Endothelial cell (in vitro differentiated cells): ENCODE measurements at regions not wholly inside any gene's neighbourhood (a gene's known extent, or its start where the extent isn't known, plus 50 kb on each side); places are given as distances from the start of the nearest gene placed in this dataset.

Experiments
- DNase-seq: peaks from one replicate; pipeline ENCODE4 v3.0.0; 2021; ENCODE audit warnings: low spot score
- H3K27ac Mint-ChIP-seq: one replicate; pipeline ENCODE4 v1.8.0; 2021; ENCODE audit warnings: mixed read lengths, inconsistent platforms; ENCODE audit not compliant: unreplicated experiment
- H3K27me3 Mint-ChIP-seq: one replicate; pipeline ENCODE4 v1.8.0; 2021; ENCODE audit warnings: mild to moderate bottlenecking, moderate library complexity, mixed read lengths, inconsistent platforms; ENCODE audit not compliant: unreplicated experiment
- H3K36me3 Mint-ChIP-seq: one replicate; pipeline ENCODE4 v1.8.0; 2021; ENCODE audit warnings: mild to moderate bottlenecking, low read depth, mixed read lengths, inconsistent platforms; ENCODE audit not compliant: unreplicated experiment
- H3K4me1 Mint-ChIP-seq: one replicate; pipeline ENCODE4 v1.8.0; 2021; ENCODE audit warnings: mild to moderate bottlenecking, mixed read lengths, inconsistent platforms; ENCODE audit not compliant: unreplicated experiment
- H3K4me3 Mint-ChIP-seq: one replicate; pipeline ENCODE4 v1.8.0; 2021; ENCODE audit warnings: mild to moderate bottlenecking, mixed read lengths, inconsistent platforms; ENCODE audit not compliant: unreplicated experiment
- H3K9me3 Mint-ChIP-seq: one replicate; pipeline ENCODE4 v1.8.0; 2021; ENCODE audit warnings: mixed read lengths, inconsistent platforms; ENCODE audit not compliant: unreplicated experiment
- TF ChIP-seq, protein P1 (sequence below): fragments of 200-600 bp; sonication (generic); IDR thresholded peaks from one replicate; pipeline ENCODE4 v1.5.0; 2021; ENCODE audit warnings: antibody characterized with exemption; ENCODE audit not compliant: unreplicated experiment

DNA sequence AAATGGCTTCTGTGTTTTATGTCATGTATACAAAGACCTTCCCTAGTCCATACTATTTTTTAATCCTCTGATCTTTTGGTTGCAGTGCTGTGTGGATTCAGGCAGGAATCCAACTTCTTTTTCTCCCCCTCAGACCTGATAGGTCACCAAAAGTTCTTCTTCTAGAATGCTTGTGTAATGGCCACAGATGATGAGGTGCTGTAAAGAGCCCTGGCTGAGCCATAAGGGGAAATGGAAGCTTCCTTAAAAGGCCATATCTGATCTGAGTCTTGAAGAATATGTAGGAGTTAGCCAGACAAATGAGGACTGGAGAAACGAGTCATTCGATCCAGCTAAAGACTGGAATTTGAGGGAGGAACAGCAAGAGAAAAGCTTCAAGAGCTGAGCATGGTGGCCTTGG, 353.9 kb downstream of the PCNX1 start:
- no peaks in the 10 kb centered on the region for H3K4me1 Mint-ChIP-seq
- TF ChIP-seq, protein P1, sequence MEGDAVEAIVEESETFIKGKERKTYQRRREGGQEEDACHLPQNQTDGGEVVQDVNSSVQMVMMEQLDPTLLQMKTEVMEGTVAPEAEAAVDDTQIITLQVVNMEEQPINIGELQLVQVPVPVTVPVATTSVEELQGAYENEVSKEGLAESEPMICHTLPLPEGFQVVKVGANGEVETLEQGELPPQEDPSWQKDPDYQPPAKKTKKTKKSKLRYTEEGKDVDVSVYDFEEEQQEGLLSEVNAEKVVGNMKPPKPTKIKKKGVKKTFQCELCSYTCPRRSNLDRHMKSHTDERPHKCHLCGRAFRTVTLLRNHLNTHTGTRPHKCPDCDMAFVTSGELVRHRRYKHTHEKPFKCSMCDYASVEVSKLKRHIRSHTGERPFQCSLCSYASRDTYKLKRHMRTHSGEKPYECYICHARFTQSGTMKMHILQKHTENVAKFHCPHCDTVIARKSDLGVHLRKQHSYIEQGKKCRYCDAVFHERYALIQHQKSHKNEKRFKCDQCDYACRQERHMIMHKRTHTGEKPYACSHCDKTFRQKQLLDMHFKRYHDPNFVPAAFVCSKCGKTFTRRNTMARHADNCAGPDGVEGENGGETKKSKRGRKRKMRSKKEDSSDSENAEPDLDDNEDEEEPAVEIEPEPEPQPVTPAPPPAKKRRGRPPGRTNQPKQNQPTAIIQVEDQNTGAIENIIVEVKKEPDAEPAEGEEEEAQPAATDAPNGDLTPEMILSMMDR = no peak
- H3K9me3 Mint-ChIP-seq = peaks cover 3% of the 10 kb centered on the region
- peaks cover 4% of the 10 kb centered on the region for H3K27me3 Mint-ChIP-seq
- DNase-seq = no peak
- no peak overlapping the region for H3K27ac Mint-ChIP-seq
- peaks cover 5% of the 10 kb centered on the region for H3K36me3 Mint-ChIP-seq
- H3K4me3 Mint-ChIP-seq = no peak overlapping the region

- TF ChIP-seq, protein P1 = no peak
- no peak overlapping the region for H3K27ac Mint-ChIP-seq
- DNase-seq = no peak
- no peak overlapping the region for H3K4me3 Mint-ChIP-seq
- H3K36me3 Mint-ChIP-seq = peaks cover 5% of the 10 kb centered on the region
- no peaks in the 10 kb centered on the region for H3K4me1 Mint-ChIP-seq
- H3K27me3 Mint-ChIP-seq = peaks cover 4% of the 10 kb centered on the region
- peaks cover 3% of the 10 kb centered on the region for H3K9me3 Mint-ChIP-seq
These were observed 355.2 kb downstream of the PCNX1 start for GRCh38 chr14:71262441-71262840.

DNA sequence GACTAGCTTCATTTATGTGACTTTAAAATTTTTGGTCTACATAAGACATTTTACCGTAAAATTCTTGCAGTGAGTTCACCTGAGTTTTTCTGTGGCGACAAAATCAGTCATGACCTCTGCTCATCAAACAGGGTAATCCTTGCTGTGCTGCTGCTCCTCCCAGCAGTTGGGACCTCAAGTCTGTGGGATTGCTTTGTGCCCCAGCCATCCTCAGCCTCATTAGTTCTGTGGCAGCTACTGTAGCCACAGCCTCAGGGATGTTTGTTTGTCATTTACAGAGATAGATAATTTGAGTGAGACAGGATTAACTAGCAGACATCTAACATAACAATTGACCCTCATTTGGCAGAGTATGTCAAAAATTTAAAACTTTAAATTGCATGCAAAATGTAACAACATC, 357.0 kb downstream of the PCNX1 start:
- Mint-ChIP-seq H3K27ac (no peak overlapping the region), H3K4me3 (no peak overlapping the region), H3K27me3 (no peaks in the 10 kb centered on the region), H3K9me3 (peaks cover 8% of the 10 kb centered on the region), H3K36me3 (peaks cover 1% of the 10 kb centered on the region), H3K4me1 (no peaks in the 10 kb centered on the region)
- TF ChIP-seq, protein P1 = no peak
- no peak for DNase-seq

DNA sequence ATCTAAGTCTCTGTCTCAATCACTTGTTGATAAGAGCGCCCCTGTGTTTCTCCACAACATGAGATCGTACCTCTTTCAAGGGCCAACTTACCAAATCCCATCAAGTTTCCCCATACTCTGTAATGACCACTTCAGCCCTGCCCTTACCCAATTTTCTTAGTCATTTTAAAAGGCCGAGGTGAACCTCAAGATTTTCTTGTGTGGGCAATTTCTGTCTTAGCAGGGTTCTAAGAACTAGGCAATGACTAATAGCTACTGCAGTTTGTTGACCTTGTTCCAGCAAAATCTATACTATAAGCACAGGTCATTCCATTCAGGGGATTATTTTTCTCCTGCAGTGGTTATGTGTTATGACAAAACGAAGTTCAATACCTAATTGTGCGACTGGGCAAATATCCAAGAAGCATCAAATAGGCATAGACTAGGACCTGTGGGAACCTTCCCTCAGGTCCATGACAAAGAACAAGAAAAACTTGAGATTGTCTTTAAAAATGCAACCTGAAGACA, 359.8 kb downstream of the PCNX1 start:
- Mint-ChIP-seq H3K27ac (no peak overlapping the region), H3K9me3 (peaks cover 7% of the 10 kb centered on the region), H3K27me3 (no peaks in the 10 kb centered on the region), H3K4me1 (no peaks in the 10 kb centered on the region), H3K36me3 (no peaks in the 10 kb centered on the region), H3K4me3 (no peak overlapping the region)
- no peak for DNase-seq
- TF ChIP-seq, protein P1 = no peak

- Mint-ChIP-seq H3K27me3 (no peaks in the 10 kb centered on the region), H3K27ac (no peak overlapping the region), H3K9me3 (peaks cover 7% of the 10 kb centered on the region)
These were observed 360.4 kb downstream of the PCNX1 start for GRCh38 chr14:71267691-71268090.

More at GRCh38 chr14:71267691-71268090, 360.4 kb downstream of the PCNX1 start:
- Mint-ChIP-seq H3K4me3 (no peak overlapping the region), H3K36me3 (no peaks in the 10 kb centered on the region), H3K4me1 (no peaks in the 10 kb centered on the region)
- DNase-seq = no peak
- TF ChIP-seq, protein P1 = no peak
